Glomerular visceral epithelial cell (primary cell): ENCODE measurements at regions not wholly inside any gene's neighbourhood (a gene's known extent, or its start where the extent isn't known, plus 50 kb on each side); places are given as distances from the start of the nearest gene placed in this dataset.
"Not testable (repeated sequence)": the region's sequence is repeated elsewhere in the genome, so short reads cannot be mapped to it uniquely, and the experiment has no call there.

Experiments used
- DNase-seq: peaks from one replicate; pipeline ENCODE4 v3.0.0-alpha.2; 2016; ENCODE audit errors: extremely low spot score

GRCh38 chr2:107553046-107553445, 273.6 kb upstream of the RGPD4 start:
- DNase-seq = no peak

DNA sequence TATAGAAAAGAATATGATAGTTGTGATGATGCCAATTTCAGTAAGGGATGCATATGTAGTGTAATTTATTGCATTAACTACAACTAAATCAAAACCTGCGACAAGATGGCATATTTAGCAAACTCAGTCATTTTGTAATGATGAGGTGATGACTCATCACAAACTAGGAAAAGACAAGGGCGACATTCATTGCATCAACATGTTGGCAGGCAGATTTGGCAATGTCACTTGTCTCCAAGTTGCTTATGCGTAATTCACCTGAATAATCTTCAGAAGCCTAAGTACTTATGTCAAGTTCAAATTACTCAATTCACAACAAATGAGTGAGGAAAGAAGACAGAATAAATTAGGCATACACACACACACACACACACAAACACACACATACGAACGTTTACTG, 273.2 kb upstream of the RGPD4 start:
- DNase-seq = no peak

GRCh38 chr2:107556038-107556627, 270.6 kb upstream of the RGPD4 start:
- DNase-seq = no peak

GRCh38 chr2:107558295-107558694, 268.4 kb upstream of the RGPD4 start:
- DNase-seq = no peak

GRCh38 chr2:107569496-107569895, 257.2 kb upstream of the RGPD4 start:
- DNase-seq = no peak

DNA sequence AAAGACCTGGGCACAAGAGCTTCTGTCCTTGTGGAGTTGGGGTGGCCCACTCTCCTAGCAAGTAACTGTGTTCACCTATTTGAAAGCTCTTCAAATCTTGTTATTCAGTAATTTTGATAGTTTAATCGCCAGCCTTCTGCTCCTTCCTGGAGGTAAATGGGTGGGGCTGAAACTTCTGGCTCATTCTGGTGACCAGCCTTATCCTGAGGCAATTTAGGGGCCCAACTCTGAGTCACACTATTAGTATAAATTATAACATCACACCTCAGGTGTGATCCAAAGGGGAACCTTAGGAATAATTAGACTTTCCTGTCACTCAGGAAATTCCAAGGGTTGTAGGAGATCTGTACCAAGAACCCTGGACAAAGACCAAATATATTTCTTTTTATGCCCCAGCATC, 255.8 kb upstream of the RGPD4 start:
- no peak for DNase-seq

- not testable (repeated sequence) for DNase-seq
These were observed 253.8 kb upstream of the RGPD4 start for GRCh38 chr2:107572890-107573289.

DNA sequence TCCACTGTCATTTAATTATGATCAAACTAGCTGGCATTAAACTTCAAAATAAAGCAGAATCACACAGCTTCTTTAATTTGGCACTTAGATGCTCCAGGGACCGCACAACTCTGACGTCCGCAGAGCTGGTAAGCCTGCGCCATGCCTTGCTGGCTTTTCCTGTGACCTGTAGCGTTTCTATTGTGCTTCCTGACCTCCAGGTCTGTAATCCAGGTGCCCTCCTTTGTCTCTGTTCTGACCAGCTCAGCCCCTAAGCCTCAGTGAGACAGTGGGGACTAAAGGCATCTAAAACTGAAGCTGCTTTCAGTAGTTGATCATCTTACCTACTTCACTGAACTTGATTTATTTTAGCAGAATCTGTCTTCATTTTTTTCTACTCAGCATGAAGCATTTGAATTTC, 249.7 kb upstream of the RGPD4 start:
- no peak for DNase-seq

- DNase-seq = no peak
These were observed 244.2 kb upstream of the RGPD4 start for GRCh38 chr2:107582487-107582886.

- no peak for DNase-seq
These were observed 242.1 kb upstream of the RGPD4 start for GRCh38 chr2:107584577-107584976.

DNA sequence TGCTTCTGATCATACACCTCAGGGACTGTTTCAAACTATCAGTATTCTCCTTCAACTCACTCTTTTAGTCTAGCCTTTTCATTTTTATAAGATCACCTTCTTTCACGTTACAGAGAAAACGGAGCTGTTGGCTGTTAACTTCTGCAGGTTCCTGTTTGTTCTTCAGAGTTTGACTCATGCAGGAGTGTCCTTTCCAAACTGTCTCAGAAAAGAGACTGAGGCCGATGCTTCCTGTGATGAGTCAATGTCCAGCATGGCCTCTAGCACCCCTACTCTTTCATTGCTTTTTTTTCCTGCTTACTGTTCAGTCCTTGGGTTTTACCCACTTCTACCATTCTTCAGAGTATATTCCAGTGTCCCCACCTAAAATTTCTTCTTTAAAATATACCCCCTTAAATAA, 240.8 kb upstream of the RGPD4 start:
- DNase-seq = no peak

- no peak for DNase-seq
These were observed 238.5 kb upstream of the RGPD4 start for GRCh38 chr2:107588181-107588580.

DNA sequence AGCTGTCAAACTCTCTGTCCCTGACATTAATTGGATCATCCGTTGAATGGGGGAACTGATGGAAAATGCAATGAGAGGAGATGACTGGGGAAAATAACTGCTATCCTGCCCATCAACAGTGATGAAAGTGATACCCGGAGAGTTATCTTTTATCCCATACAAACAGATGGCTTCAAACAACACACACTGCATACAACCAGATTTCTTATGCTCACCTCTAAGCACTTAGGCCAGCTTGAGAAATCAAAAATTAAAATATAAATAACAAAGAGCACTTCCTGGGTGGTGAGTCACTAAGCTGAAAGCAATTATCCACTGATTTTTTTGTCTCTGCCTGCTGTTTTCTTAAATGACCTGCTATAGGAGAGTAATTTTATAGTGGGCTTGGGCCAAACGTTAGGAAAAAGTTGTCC, 237.6 kb upstream of the RGPD4 start:
- no peak for DNase-seq

- DNase-seq = no peak
These were observed 235.0 kb upstream of the RGPD4 start for GRCh38 chr2:107591561-107592279.

GRCh38 chr2:107592280-107592624, 234.4 kb upstream of the RGPD4 start:
- no peak for DNase-seq

GRCh38 chr2:107595285-107595684, 231.4 kb upstream of the RGPD4 start:
- DNase-seq = no peak

DNA sequence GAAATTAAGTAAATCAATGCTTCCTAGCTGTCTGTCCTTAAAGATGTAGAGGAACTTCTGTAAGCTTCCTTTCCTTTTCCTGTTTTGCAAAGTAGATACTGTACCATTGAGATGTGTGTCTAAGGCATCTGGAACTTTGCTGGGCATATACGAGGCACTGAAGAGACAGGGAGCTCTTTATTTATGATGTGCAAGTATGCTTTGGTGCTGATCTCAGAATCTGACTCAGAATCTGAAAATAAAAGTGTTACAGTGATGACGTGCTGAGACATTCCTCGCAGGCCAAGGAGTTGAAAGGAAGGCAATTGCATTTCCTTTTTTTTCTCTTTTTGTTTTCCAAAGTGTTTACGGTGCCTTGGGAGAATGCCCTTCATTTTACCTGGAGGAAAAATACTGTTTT, 230.9 kb upstream of the RGPD4 start:
- no peak for DNase-seq

GRCh38 chr2:107597507-107597906, 229.2 kb upstream of the RGPD4 start:
- no peak for DNase-seq

- no peak for DNase-seq
These were observed 223.9 kb upstream of the RGPD4 start for GRCh38 chr2:107602801-107603200.

DNA sequence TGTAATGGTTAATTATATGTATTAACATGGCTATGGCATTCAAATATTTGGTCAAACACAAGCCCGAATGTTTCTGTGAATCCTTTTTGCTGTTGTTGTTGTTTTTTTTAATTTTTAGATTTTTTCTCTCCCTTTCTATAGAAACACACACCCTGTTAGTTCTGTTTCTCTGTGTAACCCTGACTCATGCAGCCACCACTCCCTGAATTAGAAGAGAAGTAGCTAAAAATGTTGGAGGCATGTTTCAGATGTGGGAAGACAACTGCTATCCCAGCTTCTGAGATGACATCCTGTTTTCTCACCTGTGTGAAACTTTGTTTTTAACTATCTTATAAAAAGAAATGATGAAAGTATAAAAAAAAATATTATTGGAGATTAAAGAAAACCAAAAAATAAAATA, 219.6 kb upstream of the RGPD4 start:
- no peak for DNase-seq

DNA sequence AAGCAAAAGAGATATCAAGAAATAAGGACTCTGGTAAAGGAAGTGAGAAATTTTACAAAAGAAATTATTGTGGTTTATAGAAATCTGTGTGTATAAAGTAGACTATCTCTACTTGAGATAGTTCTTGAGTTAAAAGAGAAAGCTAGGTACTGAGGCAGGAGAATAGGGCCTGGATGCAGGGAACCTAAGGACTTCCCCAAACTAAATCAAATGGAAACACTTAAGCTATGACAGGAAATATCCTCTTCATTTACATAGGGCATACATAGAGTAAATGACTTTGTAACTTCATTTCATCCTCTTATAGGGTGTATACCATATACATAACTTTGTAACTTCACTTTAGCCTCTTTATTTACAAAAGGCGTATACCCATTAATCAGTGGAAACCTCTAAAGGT, 219.2 kb upstream of the RGPD4 start:
- DNase-seq = no peak

GRCh38 chr2:107615039-107615438, 211.7 kb upstream of the RGPD4 start:
- no peak for DNase-seq

DNA sequence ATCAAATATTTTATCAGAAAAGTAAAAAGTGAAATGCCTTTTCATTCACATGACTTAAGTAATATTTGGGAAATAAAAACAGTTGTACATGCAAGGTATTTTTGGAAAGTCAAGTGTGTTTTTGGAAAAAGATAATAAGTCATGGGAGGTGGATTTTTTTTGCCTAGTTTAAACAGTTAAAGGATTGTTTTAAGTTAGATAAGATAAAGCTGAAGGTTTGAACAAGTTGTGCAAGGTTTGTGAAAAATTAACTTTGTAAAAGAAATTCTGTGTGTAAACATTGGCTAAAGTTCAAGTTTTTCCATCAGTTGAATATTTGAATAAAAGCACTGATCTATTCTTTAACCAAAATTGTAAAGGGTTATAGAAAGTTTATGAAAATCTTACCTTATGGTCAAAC, 207.9 kb upstream of the RGPD4 start:
- DNase-seq = no peak
